GM18517 (cell line): ENCODE measurements at regions not wholly inside any gene's neighbourhood (a gene's known extent, or its start where the extent isn't known, plus 50 kb on each side); places are given as distances from the start of the nearest gene placed in this dataset.
"Not testable (repeated sequence)": the region's sequence is repeated elsewhere in the genome, so short reads cannot be mapped to it uniquely, and the experiment has no call there.

Experiments
- ATAC-seq: cut with Tn5 transposase; IDR thresholded peaks from one replicate; pipeline ENCODE4 v1.9.1; 2021; ENCODE audit warnings: mild to moderate bottlenecking, moderate library complexity; ENCODE audit not compliant: unreplicated experiment

DNA sequence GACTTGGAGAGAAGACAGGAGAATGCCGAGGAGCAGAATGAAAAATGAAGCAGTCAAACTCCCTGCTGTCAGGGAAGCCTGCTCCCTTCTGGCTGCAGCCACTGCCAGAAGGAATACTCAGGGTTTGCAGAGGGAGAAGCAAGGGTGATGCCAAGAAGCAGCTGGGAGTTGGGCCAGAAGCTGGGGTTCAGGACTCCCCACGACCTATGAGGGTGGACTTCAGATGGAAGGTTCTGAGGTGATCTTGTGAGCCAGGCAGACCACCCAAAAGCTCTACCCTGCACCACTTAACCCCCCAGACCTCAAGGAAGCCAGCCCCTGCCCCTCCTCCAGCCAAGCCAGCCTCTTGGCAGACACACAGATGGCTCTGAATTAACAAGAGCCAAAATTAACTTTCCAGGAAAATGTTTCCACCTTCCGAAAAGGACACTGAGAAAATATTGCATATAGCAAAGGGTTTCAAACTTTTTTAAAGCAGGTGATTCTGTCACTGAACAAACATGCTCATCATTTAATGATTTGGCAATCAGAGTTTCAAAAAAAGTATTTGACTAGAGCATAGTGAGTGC, 126.0 kb upstream of the ERCC4 start:
- ATAC-seq = no peak

DNA sequence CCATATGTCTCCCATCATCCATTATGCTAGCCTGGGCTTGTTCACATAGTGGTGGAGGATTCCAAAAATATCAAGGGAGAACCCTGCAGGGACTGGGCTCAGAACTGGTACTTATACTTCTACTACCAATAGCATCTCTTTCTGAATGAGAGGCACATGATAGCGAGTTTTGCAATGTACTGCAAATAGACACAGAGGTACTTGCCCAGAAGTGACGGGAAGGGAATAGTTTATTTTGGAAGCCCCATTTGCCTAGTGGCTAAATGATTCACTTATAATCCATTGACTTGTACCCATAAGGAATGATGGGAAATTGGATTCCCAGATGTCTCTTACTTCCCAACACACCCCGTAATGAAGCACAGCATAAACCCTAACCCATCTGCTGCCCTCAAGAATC, 124.8 kb upstream of the ERCC4 start:
- no peak for ATAC-seq

DNA sequence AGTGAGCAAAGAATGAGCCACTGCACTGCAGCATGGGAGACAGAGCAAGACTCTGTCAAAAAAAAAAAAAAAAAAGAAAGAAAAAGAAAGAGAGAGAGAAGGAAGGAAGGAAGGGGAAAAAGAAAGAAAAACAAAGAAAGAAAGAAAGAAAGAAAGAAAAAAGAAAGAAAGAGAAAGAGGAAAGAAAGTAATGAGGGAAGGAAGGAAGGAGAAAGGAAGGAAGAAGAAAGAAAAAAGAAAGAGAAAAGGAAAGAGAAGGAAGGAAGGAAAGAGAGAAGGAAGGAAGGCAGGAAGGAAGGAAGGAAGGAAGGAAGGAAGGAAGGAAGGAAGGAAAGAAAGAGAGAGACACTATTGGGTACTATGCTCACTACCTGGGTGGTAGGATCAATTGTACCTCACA, 122.2 kb upstream of the ERCC4 start:
- ATAC-seq = no peak

DNA sequence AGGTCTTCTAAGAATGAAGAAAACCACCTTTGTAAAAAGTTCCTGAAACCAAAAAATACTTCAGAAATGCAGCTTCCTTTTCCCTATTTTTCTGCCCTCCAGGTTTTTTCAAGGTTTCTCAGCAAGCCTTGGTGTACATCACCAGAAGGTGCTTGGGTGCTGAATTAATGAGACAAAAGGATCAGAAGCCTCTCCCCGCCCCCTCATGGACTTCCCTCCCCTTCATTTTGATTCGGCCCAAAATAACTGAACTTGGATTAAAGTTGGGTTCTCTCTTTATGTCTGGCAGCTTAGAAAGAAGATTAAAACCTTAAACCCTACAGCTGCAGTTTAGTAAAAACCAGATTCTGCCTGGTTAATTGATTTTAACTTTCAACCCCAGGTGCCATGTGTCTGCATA, 121.7 kb upstream of the ERCC4 start:
- no peak for ATAC-seq

DNA sequence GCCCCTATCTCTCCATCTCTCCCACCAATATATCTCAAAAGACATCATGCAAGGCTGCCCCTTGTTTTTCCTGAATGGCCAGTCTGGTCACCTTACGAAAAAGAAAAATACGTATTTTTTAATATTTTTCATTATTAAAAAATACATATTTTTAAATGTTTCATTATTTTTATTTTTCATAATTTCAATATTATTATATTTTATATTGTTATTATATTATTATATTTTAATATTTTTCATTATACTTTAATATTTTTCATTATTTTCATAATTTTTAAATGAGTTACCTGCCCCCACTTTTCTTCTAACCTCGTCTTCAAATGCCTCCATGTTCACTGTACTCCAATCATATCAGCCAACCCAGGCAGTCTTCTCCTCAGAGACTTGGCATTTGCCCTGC, 116.0 kb upstream of the ERCC4 start:
- ATAC-seq = no peak

DNA sequence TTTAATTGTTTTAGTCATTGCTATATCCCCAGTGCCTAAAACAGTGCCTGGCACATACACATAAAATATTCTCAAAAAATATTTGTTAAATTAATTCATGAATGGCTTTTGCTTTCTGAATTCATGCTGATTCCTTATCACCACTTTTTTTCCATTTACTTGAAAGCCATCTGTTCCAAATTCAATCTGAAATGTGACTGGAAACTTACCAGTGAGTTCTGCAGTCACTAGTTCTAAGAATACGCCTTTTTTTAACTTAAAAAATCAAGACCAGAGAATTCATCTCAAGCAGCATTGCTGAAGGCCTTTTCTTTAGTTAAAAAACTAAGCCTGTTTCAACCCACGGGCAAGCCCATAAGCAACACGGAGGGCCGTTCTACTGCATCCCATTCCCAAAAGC, 114.0 kb upstream of the ERCC4 start:
- ATAC-seq = no peak

DNA sequence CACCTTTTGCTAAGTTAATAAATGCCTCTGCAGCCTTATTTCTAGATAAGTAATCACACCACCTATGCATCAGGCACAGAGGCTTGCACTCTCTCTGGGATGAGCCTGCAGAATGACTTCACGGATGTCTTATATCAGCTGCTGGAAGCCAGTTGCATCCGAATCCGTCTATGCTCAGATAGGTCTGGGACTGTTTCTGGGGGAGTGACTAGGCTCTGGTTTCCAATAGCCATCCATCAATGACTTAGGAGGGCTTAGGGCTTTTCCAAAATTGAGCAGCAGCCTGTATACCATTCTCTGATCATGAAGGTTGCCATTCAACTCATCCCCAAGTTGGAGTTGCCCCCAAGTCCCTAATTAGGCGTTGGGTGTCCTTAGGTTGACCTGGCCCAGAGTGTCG, 113.3 kb upstream of the ERCC4 start:
- ATAC-seq = no peak

DNA sequence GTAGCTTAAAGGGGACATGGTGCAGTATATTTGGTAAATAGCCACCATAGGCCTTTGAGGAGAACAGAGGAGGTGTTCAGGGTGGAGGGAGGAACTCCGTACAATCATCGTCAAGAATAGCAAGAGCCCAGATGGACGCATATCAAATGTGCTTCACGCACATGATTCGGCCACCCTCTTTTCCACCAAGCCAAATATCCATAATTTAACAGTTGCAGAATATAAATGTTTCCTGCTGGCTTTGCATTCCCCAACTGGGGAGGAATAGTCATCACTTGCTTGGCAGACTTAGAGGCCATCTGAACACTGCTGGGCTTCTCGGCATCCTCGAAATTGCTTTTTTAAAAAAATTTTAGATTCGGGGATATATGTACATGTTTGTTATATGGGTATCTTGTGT, 111.9 kb upstream of the ERCC4 start:
- no peak for ATAC-seq

DNA sequence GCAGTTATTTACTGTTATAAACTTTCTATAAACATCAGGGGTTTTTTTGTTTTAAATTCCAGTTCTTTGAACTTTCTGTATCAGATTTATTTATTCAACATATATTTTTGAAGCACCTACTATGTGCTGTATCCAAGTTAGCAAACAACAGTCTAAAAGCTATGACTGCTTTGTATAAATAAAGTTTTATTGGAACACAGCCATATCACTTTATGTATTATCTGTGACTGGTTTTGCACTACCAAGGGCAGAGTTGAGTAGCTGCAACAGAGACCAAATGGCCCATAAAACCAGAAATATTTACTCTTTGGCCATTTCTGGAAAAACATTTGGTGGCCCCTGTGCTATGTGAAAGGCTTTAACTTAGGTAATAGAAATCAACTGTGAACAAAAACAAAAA, 110.2 kb upstream of the ERCC4 start:
- no peak for ATAC-seq

DNA sequence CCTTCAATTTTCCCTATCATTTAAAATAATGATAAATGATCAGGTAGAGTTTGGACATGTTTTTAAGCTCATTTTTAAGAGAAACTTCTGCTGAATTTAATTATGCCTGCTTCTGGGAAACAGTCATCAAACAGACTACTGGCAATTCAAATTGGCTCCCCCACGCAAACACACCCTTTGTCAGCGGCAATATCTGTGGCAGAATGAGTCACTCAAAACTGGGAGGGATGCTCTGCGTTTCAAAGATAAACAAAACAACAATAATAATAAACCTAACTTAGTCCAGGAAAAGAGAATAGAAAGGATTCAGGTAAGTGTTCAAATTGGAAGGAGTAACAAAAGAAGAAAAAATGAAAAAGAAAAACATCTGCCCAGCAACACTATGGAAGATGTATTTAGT, 108.1 kb upstream of the ERCC4 start:
- no peak for ATAC-seq

DNA sequence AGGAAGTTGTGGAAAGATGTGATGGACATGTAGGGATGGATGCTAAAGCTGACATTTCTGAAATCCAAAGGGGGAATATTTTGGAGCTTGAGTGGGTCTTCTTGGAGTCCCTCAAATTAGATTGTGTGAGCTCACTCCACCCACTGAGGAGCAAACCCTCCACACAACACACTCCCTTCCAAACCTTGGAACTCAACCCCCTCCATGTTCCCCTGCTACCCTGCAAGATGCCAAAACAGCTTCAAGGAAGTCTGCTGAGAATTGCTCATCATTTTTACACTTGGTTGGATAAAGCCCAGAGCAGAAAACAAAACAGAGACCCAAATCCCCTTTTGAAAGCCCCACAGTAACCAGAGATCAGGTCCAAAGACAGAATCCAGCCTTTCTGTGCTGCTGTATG, 103.3 kb upstream of the ERCC4 start:
- no peak for ATAC-seq

DNA sequence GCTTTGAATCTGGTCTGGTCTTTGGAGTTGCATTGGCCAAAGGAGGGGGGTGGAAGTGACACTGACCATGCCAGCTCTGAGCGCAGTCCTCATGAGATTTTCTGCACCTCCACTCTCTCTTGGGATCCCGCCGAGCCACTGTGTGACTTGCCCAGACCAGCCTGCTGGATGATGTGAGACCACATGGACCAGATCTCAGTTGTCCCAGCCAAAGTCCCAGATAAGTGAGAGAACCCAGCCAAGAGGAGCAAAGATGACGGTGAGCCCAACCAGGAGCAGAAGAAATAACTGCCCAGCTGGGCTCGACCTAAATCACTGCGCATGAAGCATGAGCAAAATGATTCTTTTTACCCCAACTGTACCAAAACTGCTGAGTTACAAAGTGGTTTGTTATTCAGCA, 96.5 kb upstream of the ERCC4 start:
- ATAC-seq = no peak

DNA sequence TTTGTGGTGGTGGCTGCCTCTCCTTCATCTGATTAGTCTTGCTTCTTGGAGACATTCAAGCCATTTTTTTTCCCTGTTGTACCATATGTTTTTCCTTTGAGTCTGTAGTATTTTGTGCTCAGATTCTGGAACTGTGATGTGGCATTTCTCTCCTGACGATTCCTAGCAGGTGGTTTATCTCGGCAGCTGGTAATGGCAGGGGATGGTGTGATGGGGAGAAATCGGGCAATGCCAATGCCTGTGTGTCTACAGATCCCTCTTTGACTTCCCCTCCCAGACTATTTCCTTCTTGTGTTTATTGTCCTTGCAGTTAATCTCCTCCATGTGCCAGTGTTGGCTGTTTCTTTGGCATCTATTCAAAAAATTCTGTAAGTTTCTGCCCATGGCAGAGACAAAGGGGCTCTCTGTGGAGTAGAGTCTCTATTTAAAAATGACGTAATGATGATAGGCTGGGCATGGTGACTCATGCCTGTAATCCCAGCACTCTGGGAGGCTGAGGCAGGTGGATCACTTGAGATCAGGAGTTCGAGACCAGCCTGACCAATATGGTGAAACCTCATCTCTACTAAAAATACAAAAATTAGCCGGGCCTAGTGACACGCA, 90.2 kb upstream of the ERCC4 start:
- ATAC-seq = no peak

DNA sequence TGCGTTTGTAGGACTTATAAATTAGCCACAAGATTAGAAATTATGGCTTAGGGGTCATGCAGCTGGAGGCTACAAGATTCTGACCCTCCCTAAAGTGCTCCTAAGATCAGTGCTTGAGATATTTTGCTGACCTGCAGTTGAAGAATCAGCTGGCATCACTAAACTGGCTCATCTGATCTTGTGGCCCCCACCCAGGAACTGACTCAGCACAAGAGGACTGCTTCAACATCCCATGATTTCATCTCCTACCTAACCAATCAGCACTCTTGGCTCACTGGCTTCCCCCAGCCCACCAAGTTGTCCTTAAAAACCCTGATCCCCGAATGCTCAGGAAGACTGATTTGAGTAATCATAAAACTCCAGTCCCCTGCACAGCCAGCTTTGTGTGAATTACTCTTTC, 86.4 kb upstream of the ERCC4 start:
- ATAC-seq = no peak

DNA sequence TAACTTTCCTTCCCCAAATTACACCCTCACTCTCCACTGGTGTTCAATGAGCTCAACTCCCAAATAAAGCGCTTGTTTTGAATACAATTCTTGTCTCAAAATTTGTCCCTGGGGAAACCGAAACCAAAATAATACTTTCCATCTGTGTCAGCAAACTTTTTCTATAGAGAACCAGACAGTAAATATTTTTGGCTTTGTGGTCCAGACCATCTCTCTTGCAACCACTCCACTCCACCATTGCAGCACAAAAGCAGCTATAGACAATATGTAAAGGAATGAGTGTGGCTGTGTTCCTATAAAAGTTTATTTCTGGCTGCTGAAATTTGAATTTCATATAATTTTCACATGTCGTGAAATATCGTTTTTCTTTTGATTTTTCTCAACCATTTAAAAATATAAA, 84.6 kb upstream of the ERCC4 start:
- no peak for ATAC-seq

DNA sequence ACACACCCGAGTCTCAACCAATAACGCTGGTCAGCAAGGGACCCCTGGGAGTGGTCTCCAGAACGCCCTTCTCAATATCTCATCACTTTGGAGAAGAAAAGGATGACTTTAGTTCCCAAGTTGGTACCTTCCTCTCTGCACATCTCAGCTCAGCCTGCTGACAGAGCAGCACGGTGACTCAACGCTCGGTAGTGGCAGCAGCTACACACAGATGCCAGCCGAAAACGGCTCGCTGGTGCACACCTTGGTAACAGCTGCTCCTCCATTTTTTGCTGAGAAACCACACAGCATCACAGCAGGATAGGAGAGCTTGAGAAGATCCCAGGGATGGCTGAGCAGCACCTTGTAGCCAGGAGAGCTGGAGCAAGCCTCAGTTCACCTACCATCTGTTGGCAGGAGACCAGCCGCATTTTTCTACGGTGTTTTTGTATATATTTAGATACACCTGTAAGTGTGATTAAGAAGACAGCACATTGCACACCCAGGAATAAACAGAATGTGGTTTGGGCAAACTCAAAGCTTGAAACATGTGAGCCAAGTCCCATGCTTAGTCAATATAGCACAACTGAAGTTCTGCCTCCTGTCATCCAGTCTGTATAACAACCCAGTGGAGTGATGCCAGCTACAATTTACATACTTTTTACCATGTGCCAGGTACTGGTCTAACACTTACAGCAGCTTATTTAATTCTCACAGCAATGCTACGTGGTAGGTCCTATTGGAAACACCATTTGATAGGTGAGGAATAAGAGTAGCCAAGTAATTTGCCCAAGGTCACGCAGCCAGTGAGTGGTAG, 83.8 kb upstream of the ERCC4 start:
- no peak for ATAC-seq

DNA sequence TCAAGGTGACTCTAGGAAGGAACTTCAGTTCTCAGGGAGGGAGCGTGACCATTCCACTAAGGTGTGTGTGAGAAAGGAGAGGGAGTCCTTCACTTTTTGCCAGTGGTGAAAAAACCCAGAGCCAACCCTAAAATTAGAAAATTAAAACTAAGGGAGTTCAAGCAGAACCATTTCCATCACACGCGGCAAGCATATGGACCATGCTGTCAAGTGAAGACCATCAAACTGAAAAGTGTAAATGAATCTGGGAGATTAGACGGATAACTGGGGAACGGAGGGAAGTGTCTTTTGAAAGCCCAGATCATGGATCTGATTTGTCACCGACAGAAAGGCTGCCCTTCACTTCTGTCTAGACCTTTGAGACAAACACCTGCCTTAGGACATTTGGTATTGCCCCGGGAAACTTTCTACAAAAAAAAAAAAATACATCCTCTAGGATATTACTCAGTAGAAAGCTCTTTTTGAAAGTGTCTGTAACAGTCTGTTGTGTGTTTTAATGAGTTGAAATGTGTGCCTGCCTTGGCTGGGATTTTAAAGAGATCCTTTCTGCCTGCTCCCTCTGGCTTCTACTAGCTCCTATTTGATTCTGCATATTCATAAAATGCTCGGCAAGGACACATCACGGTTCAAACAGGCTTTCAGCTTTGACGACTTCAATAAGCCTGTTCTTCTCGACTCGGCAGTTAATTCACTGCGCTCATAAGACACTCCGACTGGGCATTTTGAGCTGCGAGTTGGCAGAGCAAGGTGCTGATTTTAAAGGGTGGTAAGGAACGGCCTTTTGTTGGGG, 81.4 kb upstream of the ERCC4 start:
- no peak for ATAC-seq

DNA sequence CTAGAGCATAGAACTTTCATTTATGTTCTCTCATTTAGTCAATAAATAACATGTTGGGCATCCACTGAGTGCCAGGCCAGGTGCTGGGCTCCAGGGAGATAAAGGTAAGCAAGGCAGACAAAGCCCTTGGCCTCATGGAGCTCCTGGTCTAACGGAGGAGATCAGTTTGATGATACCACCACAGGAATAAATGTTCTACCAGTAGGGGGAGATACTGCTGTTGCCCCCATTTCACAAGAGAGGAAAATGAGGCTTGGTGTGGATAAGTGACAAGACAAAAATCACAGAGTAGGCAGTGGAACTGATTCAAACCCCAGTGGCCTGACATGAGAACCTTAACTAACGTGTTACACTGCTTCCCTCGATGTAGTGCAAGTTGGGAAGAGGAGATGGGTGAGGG, 80.4 kb upstream of the ERCC4 start:
- no peak for ATAC-seq

DNA sequence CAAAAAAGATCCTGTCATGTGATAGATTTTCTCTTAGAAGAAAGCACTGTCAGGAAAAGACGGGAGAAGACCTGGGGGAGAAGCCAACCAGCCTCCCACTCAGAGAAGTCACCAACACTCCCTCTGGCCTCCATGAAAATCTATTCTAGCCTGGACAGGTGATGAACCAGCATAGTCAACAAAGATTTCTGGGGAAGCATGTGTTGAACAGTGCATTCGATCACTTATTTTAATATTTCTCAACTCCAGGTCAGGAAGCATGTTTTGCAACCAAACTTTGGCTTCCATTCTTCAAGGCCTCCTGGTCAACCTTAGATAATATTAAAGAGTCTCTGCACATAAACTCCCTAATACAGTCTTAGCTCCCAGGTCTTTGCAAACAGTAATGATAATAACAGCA, 74.7 kb upstream of the ERCC4 start:
- ATAC-seq = no peak

DNA sequence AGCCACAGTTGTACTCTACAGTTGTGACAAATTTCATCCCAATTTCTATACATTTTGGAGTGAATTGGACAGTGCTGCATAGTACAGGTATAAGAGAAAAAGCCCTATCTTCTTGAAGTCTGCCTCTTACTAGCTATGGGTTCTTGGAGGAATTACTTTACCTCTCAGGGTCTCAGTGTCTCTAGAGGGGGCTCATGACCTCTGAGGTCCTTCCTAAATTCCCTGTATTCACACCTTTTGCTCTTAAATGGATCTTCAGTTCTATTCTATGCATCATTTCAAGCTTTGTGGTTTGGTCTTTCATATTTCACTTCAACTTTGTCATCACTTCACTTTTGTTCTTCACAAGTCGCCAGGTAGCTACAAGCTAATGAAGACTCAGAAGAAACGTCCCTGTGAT, 71.2 kb upstream of the ERCC4 start:
- ATAC-seq = no peak

DNA sequence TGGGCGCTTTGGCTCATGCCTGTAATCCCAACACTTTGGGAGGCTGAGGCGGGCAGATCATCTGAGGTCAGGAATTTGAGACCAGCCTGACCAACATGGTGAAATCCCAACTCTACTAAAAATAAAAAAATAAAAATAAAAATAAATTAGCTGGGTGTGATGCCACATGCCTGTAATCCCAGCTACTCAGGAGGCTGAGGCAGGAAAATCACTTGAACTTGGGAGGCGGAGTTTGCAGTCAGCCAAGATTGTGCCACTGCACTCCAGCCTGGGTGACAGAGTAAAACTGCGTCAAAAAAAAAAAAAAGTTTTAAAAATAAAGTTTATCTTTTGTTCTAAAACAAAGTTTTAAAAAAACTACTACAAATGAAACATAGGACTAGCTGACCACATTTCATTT, 69.8 kb upstream of the ERCC4 start:
- not testable (repeated sequence) for ATAC-seq

DNA sequence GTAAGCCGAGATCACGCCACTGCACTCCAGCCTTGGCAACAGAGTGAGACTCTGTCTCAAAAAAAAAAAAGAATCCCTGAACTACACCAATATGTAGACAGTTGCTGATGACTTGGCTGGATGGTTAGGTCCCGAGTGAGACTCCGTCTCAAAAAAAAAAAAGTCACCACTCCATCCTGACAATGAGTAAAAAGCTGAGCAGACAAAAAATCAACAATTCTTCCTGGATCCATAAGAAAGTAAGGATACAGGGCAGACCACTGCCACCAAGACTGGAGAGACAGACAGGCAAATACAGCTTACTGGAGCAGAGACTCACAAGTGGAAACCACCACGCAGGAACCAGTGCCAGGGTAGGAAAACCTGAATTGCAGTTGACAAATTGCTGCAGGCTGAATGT, 67.1 kb upstream of the ERCC4 start:
- no peak for ATAC-seq
